BE2C (cell line): ENCODE measurements at regions not wholly inside any gene's neighbourhood (a gene's known extent, or its start where the extent isn't known, plus 50 kb on each side); places are given as distances from the start of the nearest gene placed in this dataset.
"Not testable (repeated sequence)": the region's sequence is repeated elsewhere in the genome, so short reads cannot be mapped to it uniquely, and the experiment has no call there.

Source experiments
- DNase-seq: peaks from one replicate; pipeline ENCODE4 v3.0.0-alpha.2; 2020
- H3K27me3 ChIP-seq: fragments of 250-450 bp; sonication (Bioruptor Pico); 2 replicates; pipeline ENCODE4 v1.5.1; 2020; ENCODE audit warnings: mild to moderate bottlenecking
- H3K36me3 ChIP-seq: fragments of 250-450 bp; sonication (Bioruptor Pico); 2 replicates; pipeline ENCODE4 v1.5.1; 2020; ENCODE audit warnings: mild to moderate bottlenecking
- H3K4me1 ChIP-seq: fragments of 250-450 bp; sonication (Bioruptor Pico); 2 replicates; pipeline ENCODE4 v1.5.1; 2020
- H3K4me3 ChIP-seq: 2 replicates; pipeline ENCODE4 v1.5.1; 2011; ENCODE audit warnings: low read depth, low read length
- H3K9me3 ChIP-seq: fragments of 250-450 bp; sonication (Bioruptor Pico); 2 replicates; pipeline ENCODE4 v1.5.1; 2020
- CTCF ChIP-seq: IDR thresholded peaks from 2 replicates; pipeline ENCODE4 v1.5.1; 2012; ENCODE audit warnings: mild to moderate bottlenecking, low read depth, low read length

GRCh38 chr16:31581065-31581464 lies 53.4 kb downstream of the AHSP start:
- H3K9me3 ChIP-seq, result not testable (repeated sequence)

GRCh38 chr16:31601737-31602384 lies 74.2 kb downstream of the AHSP start:
- not testable (repeated sequence) for H3K36me3 ChIP-seq, DNase-seq, H3K27me3 ChIP-seq, H3K4me3 ChIP-seq, H3K4me1 ChIP-seq, H3K9me3 ChIP-seq

More at GRCh38 chr16:31581065-31581464, 53.4 kb downstream of the AHSP start:
- DNase-seq, H3K27me3 ChIP-seq, H3K4me1 ChIP-seq, H3K4me3 ChIP-seq, H3K36me3 ChIP-seq: not testable (repeated sequence)

GRCh38 chr16:31618130-31618529 lies 90.4 kb downstream of the AHSP start:
- no peak for DNase-seq
- Histone ChIP-seq H3K4me3 (no peak overlapping the region), H3K36me3 (no peaks in the 10 kb centered on the region), H3K4me1 (no peaks in the 10 kb centered on the region), H3K9me3 (no peaks in the 10 kb centered on the region), H3K27me3 (no peaks in the 10 kb centered on the region)
- no peak for TF ChIP-seq CTCF

GRCh38 chr16:31636433-31636832 lies 108.7 kb downstream of the AHSP start:
- DNase-seq, result no peak
- Histone ChIP-seq H3K4me3 (no peak overlapping the region), H3K4me1 (no peaks in the 10 kb centered on the region), H3K27me3 (no peaks in the 10 kb centered on the region), H3K36me3 (no peaks in the 10 kb centered on the region), H3K9me3 (no peaks in the 10 kb centered on the region)
- no peak for TF ChIP-seq CTCF

- Histone ChIP-seq H3K9me3 (no peaks in the 10 kb centered on the region), H3K4me3 (no peak overlapping the region), H3K27me3 (no peaks in the 10 kb centered on the region), H3K4me1 (no peaks in the 10 kb centered on the region), H3K36me3 (no peaks in the 10 kb centered on the region)
- no peak for DNase-seq
- no peak for TF ChIP-seq CTCF
These were observed 113.6 kb downstream of the AHSP start for GRCh38 chr16:31641279-31641678.

GRCh38 chr16:31655674-31656073 lies 128.0 kb downstream of the AHSP start:
- DNase-seq, H3K4me1 ChIP-seq, H3K36me3 ChIP-seq, H3K27me3 ChIP-seq, H3K4me3 ChIP-seq, H3K9me3 ChIP-seq: not testable (repeated sequence)

- no peak for TF ChIP-seq CTCF
- H3K9me3 ChIP-seq, result 0 out of 2 replicates have a peak, but pooled peaks cover 3% of the 10 kb centered on the region
These were observed 137.2 kb downstream of the AHSP start for GRCh38 chr16:31664683-31665482.

More at GRCh38 chr16:31664683-31665482, 137.2 kb downstream of the AHSP start:
- no peaks in the 10 kb centered on the region for H3K4me1 ChIP-seq
- DNase-seq, result no peak
- H3K4me3 ChIP-seq, result no peak overlapping the region
- H3K27me3 ChIP-seq, result peaks cover 1% of the 10 kb centered on the region; the same call in 1 of the 2 replicates
- H3K36me3 ChIP-seq, result no peaks in the 10 kb centered on the region
